Pons (tissue), 1 donor: ENCODE measurements at regions not wholly inside any gene's neighbourhood (a gene's known extent, or its start where the extent isn't known, plus 50 kb on each side); places are given as distances from the start of the nearest gene placed in this dataset.

Experiments used
- DNase-seq: peaks from one replicate; pipeline ENCODE4 v3.0.0-alpha.2; 2016; ENCODE audit warnings: low spot score

DNA sequence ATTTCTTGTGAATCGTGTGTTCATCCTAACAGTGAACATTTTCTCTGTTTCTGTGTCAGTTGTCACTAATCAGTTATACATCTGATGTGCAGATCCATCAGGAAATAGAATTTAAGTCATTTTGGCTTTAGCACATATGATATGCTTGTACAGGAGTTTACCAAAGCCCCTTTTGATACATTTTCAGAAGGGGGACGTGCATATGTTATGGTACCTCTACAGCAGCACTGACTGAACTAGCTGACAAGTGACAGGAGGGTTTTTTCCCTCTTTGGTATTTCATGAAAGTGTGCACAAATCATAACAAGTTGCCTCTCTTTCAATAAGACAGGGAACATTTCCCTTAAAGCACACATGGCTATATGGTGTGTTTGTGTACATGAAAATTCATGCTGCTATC lies 536.5 kb downstream of the PLCL1 start:
- DNase-seq: no peak

DNA sequence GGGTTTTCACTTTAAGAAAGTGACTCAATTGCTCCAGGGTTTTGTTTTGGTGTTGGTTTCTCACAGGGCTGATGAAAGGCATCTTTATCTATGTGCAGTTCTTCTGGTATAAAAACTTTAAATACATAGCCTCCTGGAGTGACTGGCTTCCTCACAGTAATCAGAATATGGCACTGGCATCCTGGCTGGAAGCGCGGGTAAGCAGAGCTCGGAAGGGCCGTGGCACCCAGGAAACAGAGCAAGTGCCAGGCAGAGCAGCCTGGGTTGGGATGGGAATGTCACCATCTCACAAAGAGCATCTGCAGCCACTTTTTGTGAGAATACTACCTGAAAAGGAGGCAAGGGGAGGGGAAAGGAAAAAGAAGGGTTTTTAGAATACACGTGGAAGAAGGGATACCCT lies 534.7 kb downstream of the PLCL1 start:
- DNase-seq: no peak

DNA sequence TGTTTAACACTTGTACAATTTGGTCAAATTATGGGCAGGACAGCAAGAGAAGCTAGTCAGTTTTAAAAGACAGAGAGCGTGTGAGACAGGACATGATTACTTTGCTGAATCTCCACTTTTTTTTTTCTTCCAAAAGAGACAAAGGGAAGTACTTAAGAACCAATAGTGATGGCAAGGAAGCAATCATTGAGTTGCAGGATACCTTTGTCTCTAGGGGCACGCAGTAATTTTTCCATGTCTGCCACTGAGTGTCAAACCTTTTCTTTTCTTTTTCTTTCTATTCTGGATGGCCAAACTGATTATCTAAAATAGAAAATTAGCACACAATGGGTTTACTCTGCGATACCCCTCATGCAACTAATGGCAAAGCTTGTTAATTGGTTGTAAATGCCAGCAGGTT lies 533.0 kb downstream of the PLCL1 start:
- no peak for DNase-seq

GRCh38 chr2:198328454-198328853 lies 524.1 kb downstream of the PLCL1 start:
- no peak for DNase-seq

DNA sequence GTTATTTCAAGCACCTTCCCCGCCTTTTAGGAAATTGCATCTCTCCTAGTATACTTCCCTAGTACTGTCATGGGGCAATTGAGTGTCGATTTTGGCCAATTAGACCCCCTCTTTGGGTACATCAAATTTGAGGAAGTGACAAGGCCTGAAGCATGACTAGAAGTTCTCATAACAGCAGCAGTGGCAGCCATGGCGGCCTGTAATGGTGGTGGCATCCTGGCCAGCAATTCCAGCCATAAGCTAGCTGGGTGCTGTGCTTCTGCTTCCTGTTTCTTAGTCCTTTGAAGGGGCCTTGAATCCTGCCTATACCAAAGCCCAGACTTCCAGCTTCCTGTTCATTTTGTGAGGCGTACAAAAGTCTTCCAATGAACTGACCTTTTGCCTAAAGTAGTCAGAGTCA lies 523.1 kb downstream of the PLCL1 start:
- no peak for DNase-seq

GRCh38 chr2:198326431-198326830 lies 522.0 kb downstream of the PLCL1 start:
- DNase-seq: no peak

DNA sequence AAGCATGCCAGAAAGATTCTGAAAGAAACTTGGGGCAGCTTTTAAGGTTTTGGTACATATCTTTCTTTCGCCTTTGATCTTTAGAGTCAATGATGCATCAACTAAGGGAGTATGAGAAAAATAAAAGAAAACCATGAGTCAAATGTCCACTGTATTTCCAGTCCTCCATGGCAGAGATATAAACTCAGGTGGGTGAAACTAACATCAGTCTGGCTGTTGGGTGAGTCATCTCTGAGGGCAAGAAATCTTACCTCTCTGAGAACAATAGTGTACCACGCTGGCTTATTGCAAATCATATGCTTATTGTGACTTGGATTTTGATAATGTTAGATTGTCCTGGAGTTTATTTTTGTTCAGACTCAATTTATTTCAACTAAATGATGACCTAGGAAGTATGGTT lies 521.0 kb downstream of the PLCL1 start:
- DNase-seq: no peak

- DNase-seq: no peak
Measured at GRCh38 chr2:198324071-198324470, 519.7 kb downstream of the PLCL1 start.

DNA sequence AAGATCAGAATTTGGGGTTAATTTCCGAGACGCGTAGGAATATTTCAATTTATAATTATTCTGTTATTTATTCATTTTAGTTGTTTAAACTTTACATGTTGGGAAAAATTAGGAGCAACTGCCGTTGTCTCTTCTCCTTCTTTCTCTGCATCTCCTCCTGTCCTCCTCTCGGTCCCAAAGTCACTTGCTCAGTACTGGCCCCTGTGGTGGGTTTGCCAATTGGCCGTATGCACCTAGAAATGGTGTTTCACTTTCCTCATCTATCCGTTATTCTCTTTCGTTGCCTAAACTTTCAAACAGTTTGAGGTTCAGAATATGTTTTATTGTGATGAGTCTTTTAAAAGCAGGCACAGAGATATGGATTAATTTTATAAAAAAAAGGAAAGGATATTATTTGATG lies 517.9 kb downstream of the PLCL1 start:
- no peak for DNase-seq

DNA sequence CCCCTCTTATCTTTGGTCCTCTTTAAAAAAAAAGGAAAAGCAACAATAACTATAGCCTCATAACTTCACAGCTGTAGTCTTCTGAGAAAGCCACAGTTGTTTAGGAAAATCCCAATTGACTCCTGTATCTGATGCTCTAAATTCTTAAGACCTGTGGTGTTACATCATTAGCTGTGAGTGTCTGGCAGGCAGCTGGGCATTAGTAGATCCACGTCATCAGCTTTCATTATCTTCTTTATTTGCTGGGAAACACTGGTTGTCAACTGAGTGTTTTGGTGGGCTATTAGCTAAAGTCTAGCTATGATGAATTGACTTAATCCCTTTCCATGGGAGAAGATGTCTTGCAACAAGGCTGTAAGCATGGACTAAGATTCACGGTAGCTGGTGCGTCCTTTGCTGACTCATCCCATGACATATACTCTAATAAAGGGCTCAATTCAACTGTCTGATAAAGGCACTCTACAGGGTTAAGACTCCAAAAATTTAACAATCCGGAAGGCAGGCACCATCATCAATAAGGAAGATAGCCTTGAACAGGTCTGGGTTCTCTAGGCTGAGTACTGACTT lies 517.2 kb downstream of the PLCL1 start:
- no peak for DNase-seq

GRCh38 chr2:198316852-198317396 lies 512.5 kb downstream of the PLCL1 start:
- DNase-seq: no peak

- no peak for DNase-seq
Measured at GRCh38 chr2:198315791-198316630, 511.6 kb downstream of the PLCL1 start.

GRCh38 chr2:198314559-198315153 lies 510.3 kb downstream of the PLCL1 start:
- DNase-seq: peak; percentile 85

DNA sequence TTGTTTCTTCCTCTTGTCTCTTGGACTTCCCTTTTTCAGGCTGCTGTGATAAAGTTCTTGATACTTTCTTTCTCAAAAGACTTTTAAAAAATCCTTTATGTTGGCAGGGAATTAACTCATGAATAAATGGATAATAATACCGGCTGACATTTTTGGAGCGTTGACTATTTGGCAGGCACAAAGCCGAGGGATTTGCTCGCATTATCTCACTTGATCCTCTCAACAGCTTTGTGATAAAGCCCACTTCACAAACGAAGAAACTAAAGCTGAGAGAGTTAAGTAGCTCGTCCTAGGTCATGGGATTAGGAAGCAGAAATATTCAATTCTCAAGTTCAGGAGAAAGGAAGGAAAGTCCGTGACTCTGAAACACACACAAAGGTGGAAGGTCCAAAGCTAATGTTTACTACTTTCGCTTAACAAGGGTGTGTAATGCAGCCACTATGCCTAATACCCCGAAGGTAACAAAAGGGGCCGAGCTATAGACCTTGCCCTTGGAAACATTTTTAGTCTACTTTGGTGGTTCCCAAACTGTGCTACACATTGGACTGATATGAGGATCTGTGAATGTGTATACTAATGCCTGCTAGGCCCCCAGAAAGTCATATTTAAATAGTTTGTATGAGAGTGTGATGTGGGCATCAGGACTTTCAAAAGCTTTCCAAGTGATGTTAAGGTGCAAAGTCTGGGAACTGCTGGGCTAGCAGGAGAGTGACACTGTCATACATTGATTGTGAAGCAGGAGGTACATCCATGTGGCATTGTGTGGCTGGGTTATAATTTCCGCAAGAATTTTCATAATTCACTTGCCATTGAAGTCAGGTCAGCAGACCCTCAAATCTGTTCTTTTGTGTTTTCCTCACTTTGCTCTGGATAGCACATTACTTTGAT lies 508.4 kb downstream of the PLCL1 start:
- no peak for DNase-seq

DNA sequence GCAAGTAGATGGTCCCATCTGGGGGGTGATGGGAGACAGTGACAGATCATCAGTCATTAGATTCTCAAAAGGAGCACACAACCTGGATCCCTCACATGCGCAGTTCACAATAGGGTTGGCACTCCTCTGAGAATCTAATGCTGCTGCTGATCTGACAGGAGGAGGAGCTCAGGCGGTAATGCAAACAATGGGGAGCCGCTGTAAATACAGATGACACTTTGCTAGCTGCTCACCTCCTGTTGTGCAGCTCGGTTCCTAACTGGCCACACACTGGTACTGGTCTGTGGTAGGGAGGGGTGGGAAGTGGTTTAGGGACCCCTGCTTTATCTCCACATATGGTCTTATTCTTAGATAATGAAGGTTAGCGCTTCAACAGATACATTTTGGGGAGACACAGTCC lies 506.6 kb downstream of the PLCL1 start:
- no peak for DNase-seq

- DNase-seq: peak; percentile 66
Measured at GRCh38 chr2:198309673-198310280, 505.4 kb downstream of the PLCL1 start.

DNA sequence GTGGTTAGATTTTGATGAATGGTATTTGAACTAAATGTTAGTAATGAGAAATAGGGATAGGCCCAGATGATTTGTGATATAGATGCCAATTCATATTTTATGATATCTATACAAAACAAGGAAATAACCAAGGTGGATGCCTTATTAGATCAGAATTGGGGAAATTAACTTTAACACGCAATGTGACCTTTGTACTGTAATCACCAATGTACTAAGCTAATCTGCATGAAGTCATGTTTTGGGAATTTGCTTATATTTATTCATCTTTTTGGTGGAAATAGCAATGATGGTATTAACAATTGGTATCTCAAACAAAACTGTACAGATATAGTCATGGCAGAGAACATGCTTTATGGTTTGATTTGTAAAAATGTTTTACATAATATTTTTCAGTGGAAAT lies 504.7 kb downstream of the PLCL1 start:
- DNase-seq: no peak

DNA sequence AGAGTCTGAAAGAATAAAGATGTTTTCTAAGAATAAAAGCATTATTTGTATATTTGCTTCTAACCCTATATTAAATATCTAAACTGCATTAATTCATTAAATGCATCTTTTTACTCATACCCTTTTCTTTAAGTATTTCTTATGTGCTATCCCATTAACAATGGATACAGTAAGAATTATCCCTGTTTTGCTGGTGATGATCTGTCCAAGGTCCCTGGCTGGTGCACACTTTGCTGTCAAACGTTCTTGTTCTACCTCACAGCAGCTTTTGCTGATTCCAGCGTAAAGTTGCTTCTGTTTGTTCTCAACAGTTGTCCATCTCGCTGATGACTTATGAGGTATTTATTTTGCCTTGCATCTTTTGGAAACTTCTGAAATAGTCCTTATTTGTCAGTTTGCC lies 504.0 kb downstream of the PLCL1 start:
- no peak for DNase-seq

GRCh38 chr2:198307093-198307492 lies 502.7 kb downstream of the PLCL1 start:
- no peak for DNase-seq

- no peak for DNase-seq
Measured at GRCh38 chr2:198304859-198305258, 500.5 kb downstream of the PLCL1 start.

DNA sequence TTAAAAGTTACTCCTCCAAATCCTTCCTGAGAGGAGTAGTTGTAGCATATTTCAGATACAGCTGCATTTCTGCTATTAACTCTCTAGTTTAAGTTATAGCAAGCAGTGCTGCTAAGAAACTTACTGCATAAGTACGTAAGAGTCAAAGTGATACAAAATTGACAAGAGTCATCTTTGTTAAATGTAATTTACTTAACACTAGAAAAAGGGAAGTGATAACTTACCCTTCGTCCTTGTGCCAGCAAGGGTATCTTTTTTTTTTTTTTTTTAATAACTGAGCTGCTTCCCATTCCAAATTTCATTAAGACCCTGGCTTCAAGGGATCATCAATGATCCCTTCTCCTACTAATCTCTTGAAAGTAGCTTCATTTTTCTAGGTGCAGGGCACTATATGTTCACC lies 493.0 kb downstream of the PLCL1 start:
- DNase-seq: no peak
